Right lobe of liver (tissue), 6 donors: ENCODE measurements at regions not wholly inside any gene's neighbourhood (a gene's known extent, or its start where the extent isn't known, plus 50 kb on each side); places are given as distances from the start of the nearest gene placed in this dataset.

Source experiments
- ATAC-seq, 4 donors: fragments of 200-7000 bp; cut with Tn5 transposase; one replicate each; pipeline ENCODE4 v1.9.1; 2020; ENCODE audit warnings: mild to moderate bottlenecking in 4 of 4, moderate library complexity in 4 of 4
- DNase-seq, 3 donors: peaks; one replicate each; pipeline ENCODE4 v3.0.0-alpha.2; 2020
- H3K27ac ChIP-seq, 3 donors: fragments of 200-600 bp; one replicate each; pipeline ENCODE4 v1.8.0; 2022
- H3K27me3 ChIP-seq, 2 donors: fragments of 200-600 bp; one replicate each; pipeline ENCODE4 v1.8.0; 2022
- H3K36me3 ChIP-seq, 4 donors: fragments of 200-600 bp; sonication (generic) in 1 of 4; one replicate each; pipeline versions ENCODE4 v1.5.1 to v1.8.0; 2017 to 2022; ENCODE audit warnings: control low read depth in 1 of 4
- H3K4me1 ChIP-seq, 4 donors: fragments of 200-600 bp; sonication (generic) in 1 of 4; one replicate each; pipeline versions ENCODE4 v1.5.1 to v1.8.0; 2017 to 2022; ENCODE audit warnings: control low read depth in 1 of 4
- H3K4me3 ChIP-seq, 3 donors: fragments of 200-600 bp; one replicate each; pipeline ENCODE4 v1.8.0; 2022
- H3K9me3 ChIP-seq, 4 donors: fragments of 200-600 bp; sonication (generic) in 1 of 4; one replicate each; pipeline versions ENCODE4 v1.5.1 to v1.8.0; 2017 to 2022; ENCODE audit warnings: control low read depth in 1 of 4
- POLR2A ChIP-seq: fragments of 450-650 bp; IDR thresholded peaks from one replicate; pipeline ENCODE4 v1.6.1; 2017; ENCODE audit warnings: antibody characterized with exemption, mild to moderate bottlenecking
- WGBS: methylation state at CpG from one replicate; pipeline ENCODE4 v1.1.6; 2018; ENCODE audit warnings: low coverage, low lambda C conversion rate; ENCODE audit not compliant: insufficient coverage; ENCODE audit errors: missing lambda C conversion rate; 5-methylcytosine and 5-hydroxymethylcytosine counted together
- intact Hi-C, 2 donors: fragments of 100-400 bp; cut with DNase I; formaldehyde crosslinking; loops; one replicate each; pipeline versions ENCODE4 v1.11.2 to v1.14.1; 2022
- TF ChIP-seq, protein P1 (sequence below), 4 donors: fragments of 200-600 bp in 3 of 4; fragments of 450-650 bp in 1 of 4; IDR thresholded peaks; one replicate each; pipeline versions ENCODE4 v1.5.1 to v1.8.0; 2016 to 2022; ENCODE audit warnings: antibody characterized with exemption in 4 of 4, mild to moderate bottlenecking in 2 of 4
- donor health status: DM: no; HTN: yes; CAD: no.
- donor health status: DM: no; HTN: no; CAD: no.
- donor health status: DM: no; HTN: no; CAD: no.
- donor health status: DM: no; HTN: yes; CAD: no.
- donor health status: DM: no; HTN: yes; CAD: no.

DNA sequence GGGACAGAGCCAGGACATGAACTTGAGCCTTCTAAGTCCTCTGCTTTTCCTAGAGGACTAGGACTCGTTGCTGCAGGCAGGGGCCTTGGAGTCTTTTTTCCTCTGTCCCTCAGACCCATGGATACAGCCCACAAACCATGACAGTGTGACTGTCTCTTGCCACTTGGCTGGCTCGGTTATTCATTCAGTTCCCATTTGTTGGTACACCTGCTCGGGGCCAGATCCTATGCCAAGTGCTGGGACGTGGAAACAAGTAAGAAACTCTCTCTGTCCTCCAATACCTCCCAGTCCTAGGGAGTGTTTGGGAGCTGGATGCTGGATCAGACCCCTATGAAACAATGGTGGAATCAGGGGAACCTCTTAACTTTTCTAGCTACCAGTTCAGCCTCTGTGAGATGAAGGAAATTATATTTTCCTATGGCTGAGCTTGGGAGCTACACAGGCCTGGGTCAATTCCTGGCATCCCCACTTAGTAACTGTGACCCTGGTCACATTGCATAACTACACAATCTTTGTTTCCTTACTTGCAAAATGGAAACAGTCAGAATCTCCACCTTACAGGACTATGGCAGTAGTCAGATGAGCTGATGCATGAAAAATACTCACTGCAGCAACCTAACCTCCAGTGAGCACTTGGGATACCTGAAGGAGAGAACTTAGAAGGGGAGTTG, 106.3 kb upstream of the VRK1 start:
- ATAC-seq, result peak; percentile 37 to 92 (median 71)
- WGBS, result 23% methylated on average over 4 of the region's 4 CpGs
- intact Hi-C loops, result no loop called here

DNA sequence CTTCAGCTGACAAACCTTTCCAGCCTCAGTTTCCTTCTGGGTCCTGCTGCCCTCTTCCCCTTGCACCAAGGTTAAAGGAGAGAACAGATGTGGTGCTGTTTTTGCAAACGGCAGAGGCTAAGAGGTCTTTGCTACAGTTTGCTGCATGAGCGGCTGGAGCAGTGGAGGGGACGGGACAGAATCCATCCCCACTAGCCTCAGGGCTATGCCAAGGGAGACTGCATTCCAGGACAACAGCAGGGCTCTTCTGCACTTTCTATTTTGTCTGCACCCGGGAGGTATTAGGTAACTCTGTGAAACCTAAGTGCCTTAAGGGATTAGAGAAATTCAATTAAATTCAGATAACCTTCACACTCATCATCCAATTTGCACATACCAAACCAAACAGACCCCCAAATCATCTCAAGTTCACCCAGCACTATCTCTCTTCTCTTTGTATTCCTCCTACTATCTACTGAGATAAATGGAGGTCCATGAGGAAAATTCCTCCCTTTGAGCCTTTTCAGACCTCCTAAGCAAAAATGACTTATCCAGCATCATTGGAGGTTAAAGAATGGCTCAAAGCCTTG, 103.8 kb upstream of the VRK1 start:
- DNase-seq (no peak), ATAC-seq (no peak)
- WGBS, result 16% methylated on average over 2 of the region's 4 CpGs
- no peak for TF ChIP-seq POLR2A
- TF ChIP-seq, protein P1, sequence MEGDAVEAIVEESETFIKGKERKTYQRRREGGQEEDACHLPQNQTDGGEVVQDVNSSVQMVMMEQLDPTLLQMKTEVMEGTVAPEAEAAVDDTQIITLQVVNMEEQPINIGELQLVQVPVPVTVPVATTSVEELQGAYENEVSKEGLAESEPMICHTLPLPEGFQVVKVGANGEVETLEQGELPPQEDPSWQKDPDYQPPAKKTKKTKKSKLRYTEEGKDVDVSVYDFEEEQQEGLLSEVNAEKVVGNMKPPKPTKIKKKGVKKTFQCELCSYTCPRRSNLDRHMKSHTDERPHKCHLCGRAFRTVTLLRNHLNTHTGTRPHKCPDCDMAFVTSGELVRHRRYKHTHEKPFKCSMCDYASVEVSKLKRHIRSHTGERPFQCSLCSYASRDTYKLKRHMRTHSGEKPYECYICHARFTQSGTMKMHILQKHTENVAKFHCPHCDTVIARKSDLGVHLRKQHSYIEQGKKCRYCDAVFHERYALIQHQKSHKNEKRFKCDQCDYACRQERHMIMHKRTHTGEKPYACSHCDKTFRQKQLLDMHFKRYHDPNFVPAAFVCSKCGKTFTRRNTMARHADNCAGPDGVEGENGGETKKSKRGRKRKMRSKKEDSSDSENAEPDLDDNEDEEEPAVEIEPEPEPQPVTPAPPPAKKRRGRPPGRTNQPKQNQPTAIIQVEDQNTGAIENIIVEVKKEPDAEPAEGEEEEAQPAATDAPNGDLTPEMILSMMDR (IDR thresholded peaks at IDR 0.05), result no peak
- Histone ChIP-seq H3K27me3 (no peaks in the 10 kb centered on the region), H3K9me3 (no peaks in the 10 kb centered on the region), H3K4me3 (no peak overlapping the region), H3K27ac (no peak overlapping the region), H3K36me3 (no peaks in the 10 kb centered on the region), H3K4me1 (peaks cover 0 to 8% (median 0%) of the 10 kb centered on the region in 4 donors)
- intact Hi-C loops, result no loop called here

More for the DNA sequence above, 106.3 kb upstream of the VRK1 start:
- Histone ChIP-seq H3K4me3 (no peak overlapping the region), H3K9me3 (no peaks in the 10 kb centered on the region), H3K27ac (no peak overlapping the region), H3K36me3 (no peaks in the 10 kb centered on the region), H3K27me3 (no peaks in the 10 kb centered on the region), H3K4me1 (peaks cover 0 to 8% (median 0%) of the 10 kb centered on the region in 4 donors)
- no peak for DNase-seq
- no peak for TF ChIP-seq POLR2A
- TF ChIP-seq, protein P1 (IDR thresholded peaks at IDR 0.05), result no peak

DNA sequence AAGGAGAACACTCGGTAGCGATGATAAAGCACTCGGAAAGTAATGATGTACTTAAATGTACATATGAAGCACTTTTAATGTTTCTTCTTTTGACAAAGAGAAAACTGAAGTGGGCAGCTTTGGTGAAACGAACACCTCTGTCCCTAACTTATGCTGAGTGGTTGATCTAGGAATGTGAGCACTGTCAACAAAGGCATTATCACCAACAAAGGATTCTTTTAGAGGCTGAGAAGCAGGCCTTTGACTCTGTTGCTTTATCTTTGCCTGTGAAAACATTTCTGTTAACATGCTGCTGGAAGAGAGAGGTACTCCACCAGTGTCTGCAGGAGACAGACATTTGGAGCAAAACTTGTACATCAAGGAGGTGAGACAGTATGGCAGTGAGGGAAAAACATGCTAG, 103.2 kb upstream of the VRK1 start:
- Histone ChIP-seq H3K4me3 (no peak overlapping the region), H3K27ac (no peak overlapping the region), H3K27me3 (no peaks in the 10 kb centered on the region), H3K9me3 (no peaks in the 10 kb centered on the region), H3K4me1 (peaks cover 0 to 8% (median 0%) of the 10 kb centered on the region in 4 donors), H3K36me3 (no peaks in the 10 kb centered on the region)
- no peak for TF ChIP-seq POLR2A
- TF ChIP-seq, protein P1 (IDR thresholded peaks at IDR 0.05), result no peak
- WGBS, result 37% methylated on average over 4 of the region's 4 CpGs
- no peak for ATAC-seq
- intact Hi-C loops, result no loop called here
- DNase-seq, result no peak

DNA sequence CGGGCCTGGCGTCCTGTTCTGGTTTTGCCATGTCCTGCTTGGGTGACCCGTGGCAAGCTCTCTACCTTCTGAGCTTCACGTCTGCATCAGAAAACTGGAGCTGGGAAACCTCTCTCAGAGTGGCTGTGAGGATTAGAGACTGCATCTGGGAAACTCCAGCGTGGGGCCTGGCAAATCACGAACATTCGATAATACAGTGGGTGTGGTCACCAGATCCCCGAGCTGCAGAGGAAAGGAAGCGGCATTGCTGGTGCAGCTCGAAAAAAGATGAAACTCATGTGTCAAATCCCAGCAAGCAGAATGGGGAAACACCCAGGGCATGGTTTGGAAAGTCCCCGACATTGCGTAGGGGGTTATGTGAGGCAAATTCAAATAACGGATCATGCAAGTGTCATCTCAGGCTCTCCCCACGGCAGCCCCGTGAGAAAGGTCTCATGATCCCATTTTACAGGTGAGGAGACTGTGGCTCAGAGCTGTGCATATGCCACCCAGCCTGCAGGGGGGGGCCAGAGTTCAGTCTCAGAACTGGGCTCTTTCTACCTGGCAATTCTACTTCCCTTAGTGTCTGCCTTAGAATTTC, 98.1 kb upstream of the VRK1 start:
- Histone ChIP-seq H3K4me1 (no peaks in the 10 kb centered on the region), H3K27me3 (no peaks in the 10 kb centered on the region), H3K9me3 (no peaks in the 10 kb centered on the region), H3K36me3 (no peaks in the 10 kb centered on the region), H3K27ac (no peak overlapping the region), H3K4me3 (no peak overlapping the region)
- intact Hi-C loops, result no loop called here
- WGBS, result 70% methylated on average over 7 of the region's 15 CpGs
- ATAC-seq (no peak), DNase-seq (no peak)
- TF ChIP-seq, protein P1 (IDR thresholded peaks at IDR 0.05), result no peak
- no peak for TF ChIP-seq POLR2A
